GM19351 (cell line): ENCODE measurements at regions not wholly inside any gene's neighbourhood (a gene's known extent, or its start where the extent isn't known, plus 50 kb on each side); places are given as distances from the start of the nearest gene placed in this dataset.

Experiments
- ATAC-seq: cut with Tn5 transposase; IDR thresholded peaks from one replicate; pipeline ENCODE4 v1.9.1; 2021; ENCODE audit warnings: mild to moderate bottlenecking, moderate library complexity; ENCODE audit not compliant: unreplicated experiment

DNA sequence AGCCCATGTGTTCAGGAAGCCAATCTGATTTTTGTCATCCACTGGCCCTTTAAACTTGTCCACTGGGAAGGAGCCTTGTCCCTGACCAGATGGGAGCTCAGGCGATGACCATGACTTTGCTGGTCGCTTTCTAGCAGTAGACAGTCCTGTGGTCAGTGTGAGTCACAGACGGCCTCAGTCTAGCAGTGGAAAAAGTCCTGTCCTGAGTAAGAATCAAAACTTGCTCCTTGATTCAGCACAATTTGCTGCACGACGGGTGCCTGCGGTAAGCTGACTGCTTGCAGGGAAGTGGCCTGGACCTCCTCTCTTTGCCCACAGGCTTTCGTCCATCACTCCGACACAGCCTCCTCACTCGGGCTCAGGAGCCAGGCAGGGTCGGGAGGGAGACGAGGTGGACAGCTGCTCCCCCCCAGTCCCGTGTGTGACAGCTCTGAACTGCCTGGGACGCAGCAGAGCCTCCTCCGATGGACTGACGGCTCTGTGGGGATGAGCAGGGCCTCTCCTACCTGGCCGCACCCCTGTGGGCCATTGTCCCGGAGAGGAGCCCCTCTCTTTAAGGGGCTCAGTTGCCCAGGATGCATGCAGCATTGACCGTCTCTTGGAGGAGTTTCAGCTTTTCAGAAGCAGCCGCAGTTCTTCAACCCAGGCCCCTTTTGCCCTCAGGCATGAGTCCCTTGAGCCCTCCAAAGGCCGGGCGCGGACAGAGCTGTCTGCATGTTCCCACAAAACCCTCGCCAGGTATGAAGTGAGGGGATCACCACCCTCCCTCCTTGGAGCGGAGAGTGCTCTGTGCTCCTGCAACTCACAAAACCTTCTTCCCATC is 209.2 kb downstream of the ANKRD60 start:
- ATAC-seq = no peak

DNA sequence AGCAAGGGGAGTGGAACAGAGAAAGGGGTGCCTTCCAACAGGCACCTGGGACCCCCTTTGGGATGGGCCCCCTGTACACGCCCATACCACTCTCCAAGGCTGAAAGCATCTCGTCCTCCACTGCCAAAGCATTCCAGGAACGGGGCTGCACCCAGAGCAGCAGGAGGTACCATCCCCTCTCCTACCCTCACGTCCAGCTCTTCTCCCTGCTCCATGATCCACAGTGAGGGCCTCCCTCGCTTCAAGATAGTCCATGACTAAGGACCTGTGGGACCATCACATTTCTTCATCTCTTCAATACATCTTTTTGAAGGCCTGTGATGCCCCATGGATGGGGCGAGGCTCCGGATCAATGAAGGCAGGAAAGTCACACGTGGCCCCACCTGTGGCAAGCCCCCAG is 209.9 kb downstream of the ANKRD60 start:
- ATAC-seq = no peak

DNA sequence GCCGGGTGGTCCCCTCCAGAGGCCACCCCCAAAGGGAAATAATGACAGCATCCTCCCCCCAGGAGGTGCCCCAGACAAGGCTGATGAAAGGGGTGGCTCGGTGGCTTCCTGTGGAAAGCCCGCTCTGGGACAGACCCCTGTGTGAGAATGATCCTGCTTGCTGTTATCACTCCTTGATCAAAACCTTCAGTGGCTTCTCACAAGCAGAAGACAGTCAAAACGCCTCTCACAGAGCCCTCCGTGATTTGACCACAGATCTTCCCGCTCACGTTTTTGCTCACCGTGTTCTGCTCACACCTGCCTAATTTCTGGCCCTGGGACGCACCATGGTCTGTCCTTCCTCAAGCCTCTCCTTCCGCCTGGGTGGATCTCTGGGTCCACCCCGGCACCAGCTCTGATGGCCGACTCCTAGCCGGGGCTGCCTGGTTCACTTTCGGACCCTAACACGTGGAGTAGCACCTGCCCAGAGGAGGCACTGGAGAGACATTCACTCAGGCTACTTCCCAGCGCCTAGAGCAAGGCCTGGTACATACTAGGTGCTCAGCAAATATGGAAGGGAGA is 210.4 kb downstream of the ANKRD60 start:
- ATAC-seq = no peak

DNA sequence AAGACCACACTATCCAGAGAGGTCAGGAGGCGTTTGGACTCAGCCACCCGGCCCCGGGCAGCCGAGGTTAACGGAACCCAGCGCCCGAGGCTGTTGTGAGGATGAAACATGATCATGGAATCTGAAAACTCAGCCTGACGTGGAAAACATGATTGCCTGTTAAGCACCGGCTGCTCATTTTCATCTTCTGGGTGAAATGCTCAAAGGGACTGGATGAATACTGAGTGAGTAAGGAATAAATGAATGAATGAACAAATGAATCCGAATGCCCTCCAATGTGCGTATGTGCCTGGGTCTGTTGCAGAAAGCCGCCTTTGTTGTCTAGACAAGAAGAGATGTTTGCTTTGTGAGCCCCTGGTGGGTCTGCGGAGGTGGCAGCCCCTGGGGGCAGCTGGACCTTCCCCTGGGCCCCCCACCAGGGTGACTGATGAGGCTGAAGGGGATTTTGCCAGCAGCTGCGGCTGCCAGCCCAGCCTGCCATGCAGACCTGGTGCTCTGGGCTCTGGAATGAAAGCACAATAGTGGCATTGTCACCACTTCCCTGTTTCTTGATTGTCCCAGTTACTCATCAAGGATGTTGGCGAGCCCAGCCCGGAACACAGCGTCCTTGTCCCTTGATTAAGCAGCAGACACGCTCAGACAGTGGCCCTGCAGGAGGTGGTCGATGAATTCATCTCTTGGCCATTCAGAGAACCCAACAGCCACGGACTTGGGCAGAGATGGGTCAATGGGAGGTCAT is 211.1 kb downstream of the ANKRD60 start:
- no peak for ATAC-seq

DNA sequence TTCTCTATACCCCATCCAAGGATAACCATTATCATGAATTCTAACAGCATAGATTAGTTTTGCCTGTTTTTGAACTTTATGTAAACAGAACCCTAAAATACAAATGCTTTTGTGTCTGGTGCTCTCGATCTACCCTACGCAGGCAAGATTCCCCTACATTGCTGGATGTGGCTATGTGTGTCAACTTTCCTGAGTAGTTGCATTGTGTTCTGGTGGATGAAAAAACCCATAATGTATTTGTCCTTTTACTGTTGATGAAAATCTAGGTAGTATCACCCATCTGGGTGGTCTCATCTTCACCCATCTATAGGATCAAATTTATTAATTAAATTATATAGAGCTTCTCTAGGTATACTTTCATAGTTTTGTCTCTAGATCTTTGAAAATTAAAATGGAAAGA is 211.7 kb downstream of the ANKRD60 start:
- ATAC-seq = no peak

DNA sequence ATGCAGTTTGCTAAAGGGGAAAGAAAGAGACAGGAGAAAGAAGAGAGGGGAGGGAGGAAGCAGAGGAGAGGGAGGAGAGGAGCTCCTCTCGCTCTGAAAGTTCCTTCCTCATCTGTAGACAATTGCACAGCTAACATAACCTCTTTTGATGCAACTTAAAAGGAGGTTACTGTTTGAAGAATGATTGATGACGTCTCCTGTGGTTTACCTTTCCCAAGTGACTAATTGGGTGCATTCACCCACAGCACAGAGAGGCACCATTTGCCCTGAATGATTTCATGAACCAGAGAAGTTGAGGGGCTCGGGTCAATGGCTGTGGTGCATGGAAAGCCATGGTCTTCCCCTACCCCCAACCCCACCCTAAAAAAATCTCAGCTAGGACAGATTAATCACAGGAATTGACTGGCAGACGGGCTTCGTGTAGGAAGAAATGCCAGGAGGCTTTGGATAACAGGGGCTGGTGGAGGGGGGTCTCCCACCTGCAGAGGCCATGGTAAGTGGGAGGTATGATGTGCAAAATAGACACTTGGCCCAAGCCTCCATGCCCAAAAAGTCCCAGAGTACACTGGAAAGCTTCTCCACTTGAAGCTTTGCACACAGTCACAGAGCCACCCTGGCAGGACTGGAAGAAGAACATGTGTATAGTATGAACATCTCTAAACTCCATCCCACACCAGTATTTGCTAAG is 213.7 kb downstream of the ANKRD60 start:
- no peak for ATAC-seq

DNA sequence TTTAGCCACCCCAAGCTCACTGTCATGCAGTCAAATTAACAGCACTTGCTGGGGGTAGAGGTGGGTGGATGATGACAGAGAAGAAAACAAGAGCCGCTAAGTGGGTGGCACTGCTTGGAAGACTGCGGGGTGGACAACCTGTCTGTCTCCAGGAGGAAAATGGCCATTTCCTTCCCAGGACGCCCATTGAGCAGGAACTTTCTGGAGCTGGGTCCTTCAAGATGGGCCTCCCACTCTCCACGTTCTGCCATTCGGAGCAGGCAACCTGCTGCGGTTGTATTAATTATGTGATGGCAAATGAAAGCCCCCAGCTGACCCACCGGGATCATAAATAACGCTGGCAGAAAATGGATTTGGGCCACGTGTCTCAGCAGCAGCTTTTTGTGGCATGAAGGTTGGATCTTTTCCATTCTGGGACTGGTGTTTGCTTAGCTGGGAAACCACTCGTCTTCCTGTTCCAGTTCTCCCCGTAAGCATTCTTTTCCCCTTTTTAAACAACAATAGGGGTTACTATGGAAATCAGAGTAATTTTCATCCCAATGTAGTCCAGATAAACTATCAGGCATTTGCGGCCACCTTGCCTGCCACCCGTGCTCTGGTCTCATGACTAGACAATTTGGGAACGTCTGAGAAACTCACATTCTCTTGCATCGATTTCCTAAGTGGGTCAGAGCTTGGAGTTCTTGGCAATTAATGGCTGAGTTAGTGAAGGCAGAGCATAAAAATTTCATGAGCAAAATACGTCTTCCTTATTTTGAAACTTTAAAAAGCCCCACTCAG is 215.5 kb downstream of the ANKRD60 start:
- ATAC-seq = no peak

DNA sequence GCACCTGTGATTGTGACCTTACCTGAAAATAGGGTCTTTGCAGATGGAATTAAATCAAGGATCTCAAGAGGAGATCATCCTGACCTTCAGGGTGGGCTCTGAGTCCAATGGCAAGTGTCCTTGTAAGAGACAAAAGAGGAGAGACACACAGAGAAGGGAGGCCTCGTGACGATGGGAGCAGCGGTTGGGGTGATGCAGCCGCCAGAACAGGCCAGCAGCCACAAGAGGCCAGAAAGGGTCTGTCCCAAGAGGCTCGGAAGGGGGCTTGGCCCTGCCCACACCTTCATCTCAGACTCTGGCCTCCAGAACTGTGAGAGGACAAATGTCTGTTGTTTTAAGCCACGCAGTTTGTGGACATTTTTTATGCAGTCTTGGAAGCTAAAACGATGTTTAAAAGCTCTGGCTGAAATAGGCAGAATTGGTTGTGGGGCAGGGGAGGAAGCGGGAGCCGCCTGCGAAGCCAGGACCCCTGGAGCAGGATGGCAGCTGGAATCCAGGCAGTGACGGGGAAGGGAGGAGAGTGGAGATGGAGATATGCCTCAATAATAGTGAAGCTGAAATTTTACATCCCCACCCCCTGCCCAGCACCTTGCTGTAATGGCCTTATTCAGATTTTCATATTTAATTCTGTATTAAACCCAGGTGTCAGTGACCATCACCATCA is 216.4 kb downstream of the ANKRD60 start:
- ATAC-seq = no peak

DNA sequence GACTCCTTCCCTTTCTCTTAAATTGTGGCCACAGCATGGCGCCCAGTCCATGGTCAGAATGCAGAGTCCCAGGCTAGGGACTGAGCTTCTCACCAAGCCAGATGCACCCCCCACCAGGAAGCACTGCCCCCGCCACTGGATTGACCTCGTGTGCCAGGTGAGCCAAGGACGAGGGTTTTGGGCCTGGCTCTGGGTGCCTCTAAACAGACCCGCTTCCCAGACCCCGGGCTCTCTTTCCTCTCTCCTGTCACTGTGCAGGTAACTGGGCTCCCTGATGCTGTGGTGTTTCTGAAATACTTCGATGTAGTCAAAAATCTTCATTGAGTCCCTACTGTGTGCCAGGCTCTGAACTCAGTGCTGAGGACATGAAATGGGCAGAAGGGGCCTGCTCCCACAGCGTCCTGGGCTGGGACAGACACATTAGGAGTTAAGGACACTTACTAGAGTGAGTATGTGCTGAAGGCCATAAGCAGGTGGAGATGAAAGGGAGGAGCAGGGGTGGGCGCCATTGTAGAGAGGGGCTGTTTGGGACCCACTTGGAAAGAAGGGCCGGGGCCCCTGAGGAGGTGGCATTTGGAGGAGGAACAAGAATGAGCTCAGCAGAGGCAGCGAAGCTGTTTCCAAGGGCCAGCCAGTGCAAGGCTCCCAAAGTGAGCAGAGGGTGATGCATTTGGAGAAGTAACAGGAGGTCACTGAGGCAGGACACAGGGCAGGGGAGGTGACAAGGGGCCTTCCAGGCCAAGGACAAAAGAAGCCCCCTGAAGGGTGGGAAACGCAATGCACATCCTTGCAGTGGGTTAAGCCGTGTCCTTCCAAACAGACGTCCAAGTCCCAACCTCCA is 217.1 kb downstream of the ANKRD60 start:
- no peak for ATAC-seq

DNA sequence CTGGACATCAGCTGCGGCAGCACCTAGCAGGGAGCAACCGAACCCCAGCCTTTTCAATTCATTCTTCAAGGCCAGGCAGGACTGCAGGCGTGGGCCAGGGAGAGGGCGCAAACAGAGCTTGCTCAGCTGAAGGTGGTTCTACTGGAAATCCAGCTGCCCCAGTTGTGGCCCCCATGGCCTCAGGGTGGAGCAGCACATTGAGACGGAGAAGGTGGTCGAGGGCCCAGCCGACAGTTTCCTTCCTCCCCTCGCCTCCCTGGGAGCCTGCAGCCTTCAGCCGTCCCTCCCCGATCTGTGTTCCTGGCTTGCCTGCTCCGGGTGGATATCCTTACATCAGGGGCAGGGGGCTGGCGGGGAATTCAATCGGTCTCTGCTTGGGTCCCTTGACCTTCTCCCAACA is 217.8 kb downstream of the ANKRD60 start:
- no peak for ATAC-seq

DNA sequence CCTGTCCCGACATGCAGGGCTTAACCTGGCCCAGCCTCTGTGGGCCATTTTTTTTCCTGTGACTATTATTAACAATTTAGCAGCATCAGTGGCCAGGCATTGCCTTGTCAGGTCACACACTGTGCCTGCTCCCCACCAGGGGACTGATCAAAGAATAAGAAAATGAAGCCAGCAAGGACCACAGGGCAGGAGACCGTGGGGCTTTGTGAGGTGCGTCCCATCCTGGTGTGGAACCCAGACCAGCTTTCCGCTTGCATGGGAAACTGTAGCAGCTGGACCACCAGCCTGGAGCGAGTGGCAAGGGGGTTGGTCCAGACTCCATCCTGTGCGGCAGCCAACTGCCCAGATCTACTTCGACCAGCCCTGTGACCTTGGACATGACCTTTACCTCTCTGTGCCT is 218.3 kb downstream of the ANKRD60 start:
- no peak for ATAC-seq

DNA sequence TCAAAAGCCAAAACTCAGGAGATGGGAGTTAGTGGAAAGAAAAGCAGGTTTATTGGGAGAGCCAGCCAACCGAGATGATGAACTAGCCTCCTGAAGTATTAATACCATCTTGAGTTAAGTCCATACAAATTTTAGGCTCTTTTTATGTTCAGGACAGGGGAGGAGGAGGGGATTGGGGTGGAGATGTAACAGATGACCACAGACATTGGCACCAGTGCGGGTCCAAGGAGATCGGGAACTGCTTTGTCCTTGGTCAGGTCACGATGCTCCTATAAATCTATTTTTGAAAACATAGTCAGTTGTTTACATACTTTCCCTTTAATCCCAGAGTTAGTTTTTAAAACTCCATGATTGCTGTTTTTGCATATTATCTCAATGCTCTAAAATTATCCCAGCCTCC is 219.6 kb downstream of the ANKRD60 start:
- no peak for ATAC-seq

DNA sequence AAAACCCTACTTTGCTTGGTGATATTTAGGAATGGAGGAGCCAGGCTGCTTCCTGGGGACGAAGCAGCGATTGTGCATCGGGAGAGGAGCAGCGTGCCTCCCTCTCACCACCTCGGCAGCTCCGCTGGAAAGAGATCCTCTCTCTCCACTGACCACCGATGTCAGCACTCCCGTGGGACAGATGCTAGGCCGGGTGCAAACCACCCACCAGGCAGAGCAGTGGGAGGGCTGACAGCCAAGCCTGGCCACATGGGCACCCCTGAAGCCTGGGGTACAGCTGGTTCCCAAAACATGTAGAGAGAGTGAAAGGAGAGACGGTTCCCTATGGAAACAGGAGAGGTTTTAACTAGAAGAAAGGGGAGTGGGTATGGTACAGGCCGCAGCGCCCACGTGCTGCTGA is 220.0 kb downstream of the ANKRD60 start:
- no peak for ATAC-seq

DNA sequence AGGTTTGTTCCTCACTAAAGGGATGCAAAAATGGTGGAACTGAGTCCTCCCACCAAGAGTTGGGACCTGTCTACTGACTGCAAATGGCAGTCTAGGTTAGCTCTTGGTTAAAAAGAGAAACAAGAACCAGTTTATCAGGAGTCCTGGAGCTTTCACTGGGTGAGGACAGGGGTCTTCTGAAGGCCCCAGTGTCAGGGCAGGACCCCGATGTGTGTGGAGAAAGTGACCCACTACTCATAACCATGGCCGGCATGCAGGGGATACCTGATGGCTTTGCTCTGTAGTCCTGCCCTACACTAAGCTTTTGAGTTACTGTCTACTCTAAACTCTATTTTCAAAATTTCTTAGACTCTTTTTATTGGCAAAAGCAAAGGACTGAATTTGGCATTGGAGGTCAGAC is 220.5 kb downstream of the ANKRD60 start:
- ATAC-seq = no peak

DNA sequence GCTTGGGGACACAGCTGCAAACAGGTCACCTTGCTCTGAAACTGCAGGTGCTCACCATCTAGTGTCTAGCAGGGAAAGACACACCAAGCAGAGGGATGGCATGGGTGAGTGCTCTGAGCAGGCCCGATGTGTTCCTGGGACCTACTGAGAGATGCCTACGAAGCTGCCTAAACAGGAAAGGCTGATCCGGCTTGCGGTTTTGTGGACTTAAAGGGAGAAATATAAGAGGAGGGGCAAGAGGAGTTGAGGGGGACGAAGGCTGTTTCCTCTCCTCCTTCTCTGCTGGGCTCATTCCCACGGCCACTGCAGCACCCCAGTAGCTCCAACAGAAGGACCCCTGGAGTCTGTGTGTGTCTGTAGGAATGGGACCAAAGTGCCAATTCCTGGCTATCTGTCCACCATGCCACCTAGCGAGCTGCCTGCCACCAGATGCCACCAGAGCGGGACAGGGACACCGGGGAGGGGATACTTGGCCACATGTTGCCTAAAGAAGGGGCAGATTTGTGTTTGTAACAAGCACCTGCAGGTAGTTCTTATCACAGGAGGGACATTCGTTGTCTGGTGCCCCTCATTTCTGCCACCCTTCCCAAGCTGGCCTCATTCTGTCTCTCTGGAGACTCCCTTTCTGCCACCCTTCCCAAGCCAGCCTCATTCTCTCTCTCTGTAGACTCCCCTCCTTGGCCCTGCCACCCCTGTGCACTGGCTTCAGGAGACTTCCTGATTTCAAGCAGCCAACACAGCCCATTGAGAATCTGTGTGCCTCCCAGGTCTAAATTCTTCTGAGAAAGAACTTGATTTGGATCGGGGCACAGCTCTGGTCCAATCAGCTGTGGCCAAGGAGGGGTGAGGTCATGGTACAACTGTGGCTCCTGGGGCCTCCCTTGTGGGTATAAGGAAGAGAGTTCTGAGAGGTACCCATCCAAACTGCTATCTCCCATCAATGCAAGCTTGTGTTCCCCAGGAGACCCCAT is 221.8 kb downstream of the ANKRD60 start:
- ATAC-seq = no peak

DNA sequence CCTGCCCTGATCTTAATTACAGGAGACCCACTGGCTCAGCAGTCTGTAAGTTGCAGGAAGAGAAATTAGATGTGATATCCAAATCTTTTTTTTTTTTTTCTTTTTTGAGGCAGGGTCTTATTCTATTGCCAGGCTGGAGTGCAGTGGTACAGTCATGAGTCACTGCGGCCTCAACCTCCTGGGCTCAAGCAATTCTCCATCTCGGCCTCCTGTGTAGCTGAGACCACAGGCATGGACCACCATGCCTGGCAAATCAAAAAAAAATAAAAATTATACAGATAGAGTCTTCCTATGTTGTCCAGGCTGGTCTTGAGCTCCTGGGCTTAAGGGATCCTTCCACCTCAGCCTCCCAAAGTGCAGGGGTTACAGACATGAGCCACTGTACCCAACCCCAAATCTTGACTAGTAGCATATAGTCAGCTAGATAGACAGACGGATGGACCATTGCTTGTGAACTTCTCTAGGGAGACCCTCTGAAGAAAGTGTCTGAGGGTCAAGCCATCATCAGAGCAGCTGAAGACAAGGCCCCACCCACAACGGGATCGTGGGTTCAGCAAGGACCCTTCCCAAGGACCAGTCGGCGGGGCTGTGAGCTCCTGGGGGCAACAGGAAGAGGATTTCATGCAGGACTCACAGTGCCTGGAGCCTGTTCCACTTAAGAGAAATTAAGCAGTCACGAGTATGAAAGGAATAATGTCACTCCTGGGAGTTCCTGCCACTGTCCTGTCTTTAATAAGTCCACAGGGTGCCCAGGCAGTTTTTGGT is 222.7 kb downstream of the ANKRD60 start:
- ATAC-seq = no peak

DNA sequence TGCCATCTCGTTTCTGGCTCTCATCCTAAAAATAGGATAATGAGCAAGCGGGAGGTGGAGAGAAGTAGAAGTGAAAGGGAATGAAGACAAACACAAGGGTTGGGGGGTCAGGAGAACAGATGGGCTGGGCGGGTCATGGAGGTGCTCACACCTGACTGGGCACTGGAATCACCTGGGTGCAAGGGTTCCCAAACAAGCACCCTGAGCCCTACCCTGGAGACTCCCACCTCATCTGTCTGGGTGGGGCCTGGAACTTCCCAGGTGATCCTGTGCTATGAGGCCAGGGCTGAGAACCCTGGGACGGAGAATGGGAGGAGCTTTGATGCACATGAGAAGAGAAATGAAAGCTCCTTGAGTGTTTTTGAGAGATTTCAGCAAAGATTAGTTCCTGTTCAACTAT is 223.6 kb downstream of the ANKRD60 start:
- no peak for ATAC-seq
